ENCODE measurements at regions not wholly inside any gene's neighbourhood (a gene's known extent, or its start where the extent isn't known, plus 50 kb on each side); places are given as distances from the start of the nearest gene placed in this dataset.

DNA sequence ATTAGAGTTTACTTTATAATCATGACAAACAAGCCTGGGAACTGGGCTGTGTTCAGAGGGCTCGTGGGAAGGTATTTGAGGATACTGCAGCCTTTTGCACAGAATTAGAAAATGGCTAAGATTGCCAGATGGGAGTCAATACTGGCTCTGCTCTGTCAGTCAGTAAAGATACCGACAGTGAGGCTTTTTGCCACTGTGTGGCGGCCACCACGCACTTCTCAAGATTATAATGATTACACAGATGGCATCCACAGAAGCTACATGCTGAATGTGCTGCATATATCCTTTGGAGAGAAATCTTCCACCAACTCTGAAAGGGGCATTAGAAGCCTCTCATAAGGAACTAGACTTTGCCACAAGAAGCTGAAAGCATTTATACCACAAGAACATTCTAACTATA, 213.4 kb upstream of the PTBP2 start:
- no peaks in the 10 kb centered on the region for H3K4me1 ChIP-seq (replicated peaks in 1 of 2; ENCODE audit: control insufficient read depth in 2 of 2, insufficient read depth in 2 of 2, low read length in 2 of 2)
- H4K20me1 ChIP-seq (replicated peaks; ENCODE audit: control insufficient read depth, insufficient read depth, low read length), result no peaks in the 10 kb centered on the region
- no peaks in the 10 kb centered on the region for H3K9me1 ChIP-seq (ENCODE audit: control insufficient read depth, insufficient read depth, low read length)
- no peak overlapping the region for H3K4me3 ChIP-seq
- WGBS (ENCODE audit: insufficient coverage, low coverage, missing lambda C conversion rate), result 0% methylated on average over 4 of the region's 4 CpGs
- H3K27ac ChIP-seq (ENCODE audit: extremely low read depth, low read depth, low read length), result no peak overlapping the region
- H3K27me3 ChIP-seq (ENCODE audit: control insufficient read depth in 2 of 2, insufficient read depth in 2 of 2, low read length in 2 of 2), result no peaks in the 10 kb centered on the region
- in situ Hi-C loops (cut with MboI) (no loop called here), intact Hi-C loops (cut with micrococcal nuclease) (no loop called here)
- H3K79me2 ChIP-seq (ENCODE audit: control insufficient read depth, insufficient read depth, low read length), result no peaks in the 10 kb centered on the region
- TF ChIP-seq SETDB1 (IDR thresholded peaks at IDR 0.05; ENCODE audit: low read length), result no peak
- TF ChIP-seq, protein P1, sequence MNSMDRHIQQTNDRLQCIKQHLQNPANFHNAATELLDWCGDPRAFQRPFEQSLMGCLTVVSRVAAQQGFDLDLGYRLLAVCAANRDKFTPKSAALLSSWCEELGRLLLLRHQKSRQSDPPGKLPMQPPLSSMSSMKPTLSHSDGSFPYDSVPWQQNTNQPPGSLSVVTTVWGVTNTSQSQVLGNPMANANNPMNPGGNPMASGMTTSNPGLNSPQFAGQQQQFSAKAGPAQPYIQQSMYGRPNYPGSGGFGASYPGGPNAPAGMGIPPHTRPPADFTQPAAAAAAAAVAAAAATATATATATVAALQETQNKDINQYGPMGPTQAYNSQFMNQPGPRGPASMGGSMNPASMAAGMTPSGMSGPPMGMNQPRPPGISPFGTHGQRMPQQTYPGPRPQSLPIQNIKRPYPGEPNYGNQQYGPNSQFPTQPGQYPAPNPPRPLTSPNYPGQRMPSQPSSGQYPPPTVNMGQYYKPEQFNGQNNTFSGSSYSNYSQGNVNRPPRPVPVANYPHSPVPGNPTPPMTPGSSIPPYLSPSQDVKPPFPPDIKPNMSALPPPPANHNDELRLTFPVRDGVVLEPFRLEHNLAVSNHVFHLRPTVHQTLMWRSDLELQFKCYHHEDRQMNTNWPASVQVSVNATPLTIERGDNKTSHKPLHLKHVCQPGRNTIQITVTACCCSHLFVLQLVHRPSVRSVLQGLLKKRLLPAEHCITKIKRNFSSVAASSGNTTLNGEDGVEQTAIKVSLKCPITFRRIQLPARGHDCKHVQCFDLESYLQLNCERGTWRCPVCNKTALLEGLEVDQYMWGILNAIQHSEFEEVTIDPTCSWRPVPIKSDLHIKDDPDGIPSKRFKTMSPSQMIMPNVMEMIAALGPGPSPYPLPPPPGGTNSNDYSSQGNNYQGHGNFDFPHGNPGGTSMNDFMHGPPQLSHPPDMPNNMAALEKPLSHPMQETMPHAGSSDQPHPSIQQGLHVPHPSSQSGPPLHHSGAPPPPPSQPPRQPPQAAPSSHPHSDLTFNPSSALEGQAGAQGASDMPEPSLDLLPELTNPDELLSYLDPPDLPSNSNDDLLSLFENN (IDR thresholded peaks at IDR 0.05; ENCODE audit: low read depth in 2 of 2, low read length in 2 of 2), result no peak
- no peak for TF ChIP-seq SAFB (IDR thresholded peaks at IDR 0.05; ENCODE audit: borderline replicate concordance, low read depth, low read length)
- TF ChIP-seq, protein P2, sequence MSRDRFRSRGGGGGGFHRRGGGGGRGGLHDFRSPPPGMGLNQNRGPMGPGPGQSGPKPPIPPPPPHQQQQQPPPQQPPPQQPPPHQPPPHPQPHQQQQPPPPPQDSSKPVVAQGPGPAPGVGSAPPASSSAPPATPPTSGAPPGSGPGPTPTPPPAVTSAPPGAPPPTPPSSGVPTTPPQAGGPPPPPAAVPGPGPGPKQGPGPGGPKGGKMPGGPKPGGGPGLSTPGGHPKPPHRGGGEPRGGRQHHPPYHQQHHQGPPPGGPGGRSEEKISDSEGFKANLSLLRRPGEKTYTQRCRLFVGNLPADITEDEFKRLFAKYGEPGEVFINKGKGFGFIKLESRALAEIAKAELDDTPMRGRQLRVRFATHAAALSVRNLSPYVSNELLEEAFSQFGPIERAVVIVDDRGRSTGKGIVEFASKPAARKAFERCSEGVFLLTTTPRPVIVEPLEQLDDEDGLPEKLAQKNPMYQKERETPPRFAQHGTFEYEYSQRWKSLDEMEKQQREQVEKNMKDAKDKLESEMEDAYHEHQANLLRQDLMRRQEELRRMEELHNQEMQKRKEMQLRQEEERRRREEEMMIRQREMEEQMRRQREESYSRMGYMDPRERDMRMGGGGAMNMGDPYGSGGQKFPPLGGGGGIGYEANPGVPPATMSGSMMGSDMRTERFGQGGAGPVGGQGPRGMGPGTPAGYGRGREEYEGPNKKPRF (IDR thresholded peaks at IDR 0.05; ENCODE audit: low read depth, low read length), result no peak
- BruUV-seq (replicated peaks), result no TSS peak
- no peak overlapping the region for H3K4me2 ChIP-seq (ENCODE audit: insufficient read depth, low read length)
- H3K36me3 ChIP-seq (ENCODE audit: control insufficient read depth, insufficient read depth, low read length), result no peaks in the 10 kb centered on the region
- DNase-seq (ENCODE audit: extremely low read depth in 1 of 4, low spot score in 3 of 4), result no peak
- no peak overlapping the region for H2AFZ ChIP-seq (ENCODE audit: low read depth, low read length)
- no peak overlapping the region for H3K9ac ChIP-seq (ENCODE audit: insufficient read depth in 1 of 2, low read depth in 2 of 2, low read length in 2 of 2)
- ChIA-PET POLR2A (no interaction called here), CTCF (ENCODE audit: low intra/inter-chr PET ratio) (no interaction called here)
- FAIRE-seq, result no peak
- ATAC-seq, result no peak
- H3K9me3 ChIP-seq (replicated peaks; ENCODE audit: control insufficient read depth, insufficient read depth, low read depth, low read length), result 0 out of 2 replicates have a peak, but pooled peaks cover 2% of the 10 kb centered on the region
